ENCODE measurements at regions not wholly inside any gene's neighbourhood (a gene's known extent, or its start where the extent isn't known, plus 50 kb on each side); places are given as distances from the start of the nearest gene placed in this dataset.

DNA sequence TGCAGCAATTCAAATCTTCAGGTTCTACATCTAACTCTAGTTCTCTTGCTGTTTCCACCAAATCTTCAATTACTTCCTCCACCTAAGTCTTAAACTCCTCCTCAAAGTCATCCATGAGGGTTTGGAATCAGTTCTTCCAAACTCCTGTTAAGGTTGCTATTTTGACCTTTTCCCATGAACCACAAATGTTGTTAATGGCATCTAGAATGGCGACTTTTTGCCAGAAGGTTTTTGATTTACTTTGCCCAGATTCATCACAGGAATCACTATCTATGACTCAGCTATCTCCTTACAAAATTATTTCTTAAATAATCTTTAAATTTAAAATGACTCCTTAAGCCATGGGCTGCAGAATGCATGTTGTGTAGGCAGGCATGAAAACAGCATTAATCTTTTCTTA, 368.9 kb upstream of the TNP1 start:
- H3K27me3 Mint-ChIP-seq (ENCODE audit: insufficient read depth, low read depth, poor library complexity) = peaks cover 3% of the 10 kb centered on the region
- H3K27ac Mint-ChIP-seq = no peak overlapping the region
- Histone ChIP-seq H3F3A (replicated peaks; ENCODE audit: low read depth) (no peaks in the 10 kb centered on the region), H2AFZ (no peak overlapping the region), H3K4me3 (no peak overlapping the region), H3K4me2 (no peak overlapping the region), H4K20me1 (replicated peaks; ENCODE audit: insufficient read depth) (no peaks in the 10 kb centered on the region), H3K4me1 (ENCODE audit: insufficient read depth) (no peaks in the 10 kb centered on the region), H3K9me2 (ENCODE audit: insufficient read depth) (0 out of 2 replicates have a peak, but pooled peaks cover 6% of the 10 kb centered on the region), H3K36me3 (ENCODE audit: insufficient read depth) (no peaks in the 10 kb centered on the region), H3K27me3 (ENCODE audit: insufficient read depth) (no peaks in the 10 kb centered on the region), H3K79me2 (replicated peaks; ENCODE audit: insufficient read depth) (no peaks in the 10 kb centered on the region), H3K27ac (ENCODE audit: low read depth) (no peak overlapping the region)
- no peaks in the 10 kb centered on the region; the same call in 2 of the 3 replicates for H3K4me1 Mint-ChIP-seq
- H3K4me3 Mint-ChIP-seq = no peak overlapping the region
- TF ChIP-seq ZNF331 (CRISPR knock-in tag; IDR thresholded peaks at IDR 0.05; ENCODE audit: low read depth) (no peak), EZH2 (IDR thresholded peaks at IDR 0.05; ENCODE audit: low read depth, unreplicated experiment) (no peak), NANOG (IDR thresholded peaks at IDR 0.05; ENCODE audit: borderline replicate concordance) (no peak)
- H3K9me3 Mint-ChIP-seq = no peaks in the 10 kb centered on the region
- DNase-seq (ENCODE audit: low spot score) (no peak), ATAC-seq (no peak)
- H3K36me3 Mint-ChIP-seq (ENCODE audit: low read depth) = no peaks in the 10 kb centered on the region

DNA sequence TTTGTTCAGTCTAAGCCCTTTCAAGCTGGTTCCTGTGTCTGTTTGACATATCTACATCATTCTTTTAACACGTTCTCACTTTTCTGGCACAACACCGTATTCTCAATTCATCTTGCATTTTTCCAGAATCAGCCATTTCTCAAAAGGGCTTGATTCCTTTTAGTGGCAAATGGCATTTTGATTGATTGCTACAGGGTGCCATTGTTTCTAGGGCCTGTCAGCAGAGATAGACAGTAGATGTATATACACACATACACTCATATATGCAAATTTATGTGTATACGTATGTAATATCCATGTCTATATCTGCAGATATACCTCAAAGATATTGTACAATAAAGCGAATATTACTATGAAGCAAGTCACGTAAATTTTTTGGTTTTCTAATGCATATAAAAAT, 367.9 kb upstream of the TNP1 start:
- TF ChIP-seq EZH2 (IDR thresholded peaks at IDR 0.05; ENCODE audit: low read depth, unreplicated experiment) (no peak), ZNF331 (CRISPR knock-in tag; IDR thresholded peaks at IDR 0.05; ENCODE audit: low read depth) (no peak), EZH2phosphoT487 (IDR thresholded peaks at IDR 0.05; ENCODE audit: unreplicated experiment) (no peak), POLR2AphosphoS5 (IDR thresholded peaks at IDR 0.05; ENCODE audit: low read depth) (no peak)
- TF ChIP-seq, protein P1, sequence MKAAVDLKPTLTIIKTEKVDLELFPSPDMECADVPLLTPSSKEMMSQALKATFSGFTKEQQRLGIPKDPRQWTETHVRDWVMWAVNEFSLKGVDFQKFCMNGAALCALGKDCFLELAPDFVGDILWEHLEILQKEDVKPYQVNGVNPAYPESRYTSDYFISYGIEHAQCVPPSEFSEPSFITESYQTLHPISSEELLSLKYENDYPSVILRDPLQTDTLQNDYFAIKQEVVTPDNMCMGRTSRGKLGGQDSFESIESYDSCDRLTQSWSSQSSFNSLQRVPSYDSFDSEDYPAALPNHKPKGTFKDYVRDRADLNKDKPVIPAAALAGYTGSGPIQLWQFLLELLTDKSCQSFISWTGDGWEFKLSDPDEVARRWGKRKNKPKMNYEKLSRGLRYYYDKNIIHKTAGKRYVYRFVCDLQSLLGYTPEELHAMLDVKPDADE (IDR thresholded peaks at IDR 0.05) = no peak
- TF ChIP-seq, protein P2, sequence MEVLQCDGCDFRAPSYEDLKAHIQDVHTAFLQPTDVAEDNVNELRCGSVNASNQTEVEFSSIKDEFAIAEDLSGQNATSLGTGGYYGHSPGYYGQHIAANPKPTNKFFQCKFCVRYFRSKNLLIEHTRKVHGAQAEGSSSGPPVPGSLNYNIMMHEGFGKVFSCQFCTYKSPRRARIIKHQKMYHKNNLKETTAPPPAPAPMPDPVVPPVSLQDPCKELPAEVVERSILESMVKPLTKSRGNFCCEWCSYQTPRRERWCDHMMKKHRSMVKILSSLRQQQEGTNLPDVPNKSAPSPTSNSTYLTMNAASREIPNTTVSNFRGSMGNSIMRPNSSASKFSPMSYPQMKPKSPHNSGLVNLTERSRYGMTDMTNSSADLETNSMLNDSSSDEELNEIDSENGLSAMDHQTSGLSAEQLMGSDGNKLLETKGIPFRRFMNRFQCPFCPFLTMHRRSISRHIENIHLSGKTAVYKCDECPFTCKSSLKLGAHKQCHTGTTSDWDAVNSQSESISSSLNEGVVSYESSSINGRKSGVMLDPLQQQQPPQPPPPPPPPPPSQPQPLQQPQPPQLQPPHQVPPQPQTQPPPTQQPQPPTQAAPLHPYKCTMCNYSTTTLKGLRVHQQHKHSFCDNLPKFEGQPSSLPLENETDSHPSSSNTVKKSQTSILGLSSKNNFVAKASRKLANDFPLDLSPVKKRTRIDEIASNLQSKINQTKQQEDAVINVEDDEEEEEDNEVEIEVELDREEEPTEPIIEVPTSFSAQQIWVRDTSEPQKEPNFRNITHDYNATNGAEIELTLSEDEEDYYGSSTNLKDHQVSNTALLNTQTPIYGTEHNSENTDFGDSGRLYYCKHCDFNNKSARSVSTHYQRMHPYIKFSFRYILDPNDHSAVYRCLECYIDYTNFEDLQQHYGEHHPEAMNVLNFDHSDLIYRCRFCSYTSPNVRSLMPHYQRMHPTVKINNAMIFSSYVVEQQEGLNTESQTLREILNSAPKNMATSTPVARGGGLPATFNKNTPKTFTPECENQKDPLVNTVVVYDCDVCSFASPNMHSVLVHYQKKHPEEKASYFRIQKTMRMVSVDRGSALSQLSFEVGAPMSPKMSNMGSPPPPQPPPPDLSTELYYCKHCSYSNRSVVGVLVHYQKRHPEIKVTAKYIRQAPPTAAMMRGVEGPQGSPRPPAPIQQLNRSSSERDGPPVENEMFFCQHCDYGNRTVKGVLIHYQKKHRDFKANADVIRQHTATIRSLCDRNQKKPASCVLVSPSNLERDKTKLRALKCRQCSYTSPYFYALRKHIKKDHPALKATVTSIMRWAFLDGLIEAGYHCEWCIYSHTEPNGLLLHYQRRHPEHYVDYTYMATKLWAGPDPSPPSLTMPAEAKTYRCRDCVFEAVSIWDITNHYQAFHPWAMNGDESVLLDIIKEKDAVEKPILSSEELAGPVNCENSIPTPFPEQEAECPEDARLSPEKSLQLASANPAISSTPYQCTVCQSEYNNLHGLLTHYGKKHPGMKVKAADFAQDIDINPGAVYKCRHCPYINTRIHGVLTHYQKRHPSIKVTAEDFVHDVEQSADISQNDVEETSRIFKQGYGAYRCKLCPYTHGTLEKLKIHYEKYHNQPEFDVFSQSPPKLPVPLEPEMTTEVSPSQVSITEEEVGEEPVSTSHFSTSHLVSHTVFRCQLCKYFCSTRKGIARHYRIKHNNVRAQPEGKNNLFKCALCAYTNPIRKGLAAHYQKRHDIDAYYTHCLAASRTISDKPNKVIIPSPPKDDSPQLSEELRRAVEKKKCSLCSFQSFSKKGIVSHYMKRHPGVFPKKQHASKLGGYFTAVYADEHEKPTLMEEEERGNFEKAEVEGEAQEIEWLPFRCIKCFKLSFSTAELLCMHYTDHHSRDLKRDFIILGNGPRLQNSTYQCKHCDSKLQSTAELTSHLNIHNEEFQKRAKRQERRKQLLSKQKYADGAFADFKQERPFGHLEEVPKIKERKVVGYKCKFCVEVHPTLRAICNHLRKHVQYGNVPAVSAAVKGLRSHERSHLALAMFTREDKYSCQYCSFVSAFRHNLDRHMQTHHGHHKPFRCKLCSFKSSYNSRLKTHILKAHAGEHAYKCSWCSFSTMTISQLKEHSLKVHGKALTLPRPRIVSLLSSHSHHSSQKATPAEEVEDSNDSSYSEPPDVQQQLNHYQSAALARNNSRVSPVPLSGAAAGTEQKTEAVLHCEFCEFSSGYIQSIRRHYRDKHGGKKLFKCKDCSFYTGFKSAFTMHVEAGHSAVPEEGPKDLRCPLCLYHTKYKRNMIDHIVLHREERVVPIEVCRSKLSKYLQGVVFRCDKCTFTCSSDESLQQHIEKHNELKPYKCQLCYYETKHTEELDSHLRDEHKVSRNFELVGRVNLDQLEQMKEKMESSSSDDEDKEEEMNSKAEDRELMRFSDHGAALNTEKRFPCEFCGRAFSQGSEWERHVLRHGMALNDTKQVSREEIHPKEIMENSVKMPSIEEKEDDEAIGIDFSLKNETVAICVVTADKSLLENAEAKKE (CRISPR knock-in tag; IDR thresholded peaks at IDR 0.05) = no peak
- Histone ChIP-seq H3K27me3 (ENCODE audit: insufficient read depth) (no peaks in the 10 kb centered on the region), H3K4me2 (no peak overlapping the region), H3K4me1 (ENCODE audit: insufficient read depth) (no peaks in the 10 kb centered on the region), H3F3A (replicated peaks; ENCODE audit: low read depth) (no peaks in the 10 kb centered on the region), H3K79me2 (replicated peaks; ENCODE audit: insufficient read depth) (no peaks in the 10 kb centered on the region), H3K27ac (ENCODE audit: low read depth) (no peak overlapping the region), H3K4me3 (no peak overlapping the region), H2AFZ (no peak overlapping the region), H3K36me3 (ENCODE audit: insufficient read depth) (no peaks in the 10 kb centered on the region), H3K9me2 (ENCODE audit: insufficient read depth) (0 out of 2 replicates have a peak, but pooled peaks cover 7% of the 10 kb centered on the region), H4K20me1 (replicated peaks; ENCODE audit: insufficient read depth) (no peaks in the 10 kb centered on the region)
- ATAC-seq (no peak), DNase-seq (ENCODE audit: low spot score) (no peak)
- Mint-ChIP-seq H3K4me3 (no peak overlapping the region), H3K27me3 (ENCODE audit: insufficient read depth, low read depth, poor library complexity) (peaks cover 3% of the 10 kb centered on the region), H3K36me3 (ENCODE audit: low read depth) (no peaks in the 10 kb centered on the region), H3K9me3 (no peaks in the 10 kb centered on the region), H3K4me1 (no peaks in the 10 kb centered on the region; the same call in 2 of the 3 replicates), H3K27ac (no peak overlapping the region)
